ENCODE measurements at regions not wholly inside any gene's neighbourhood (a gene's known extent, or its start where the extent isn't known, plus 50 kb on each side); places are given as distances from the start of the nearest gene placed in this dataset.

GRCh38 chr10:90458571-90458970 is 399.3 kb downstream of the HTR7 start:
- DNase-seq (ENCODE audit: low read depth) = no peak

DNA sequence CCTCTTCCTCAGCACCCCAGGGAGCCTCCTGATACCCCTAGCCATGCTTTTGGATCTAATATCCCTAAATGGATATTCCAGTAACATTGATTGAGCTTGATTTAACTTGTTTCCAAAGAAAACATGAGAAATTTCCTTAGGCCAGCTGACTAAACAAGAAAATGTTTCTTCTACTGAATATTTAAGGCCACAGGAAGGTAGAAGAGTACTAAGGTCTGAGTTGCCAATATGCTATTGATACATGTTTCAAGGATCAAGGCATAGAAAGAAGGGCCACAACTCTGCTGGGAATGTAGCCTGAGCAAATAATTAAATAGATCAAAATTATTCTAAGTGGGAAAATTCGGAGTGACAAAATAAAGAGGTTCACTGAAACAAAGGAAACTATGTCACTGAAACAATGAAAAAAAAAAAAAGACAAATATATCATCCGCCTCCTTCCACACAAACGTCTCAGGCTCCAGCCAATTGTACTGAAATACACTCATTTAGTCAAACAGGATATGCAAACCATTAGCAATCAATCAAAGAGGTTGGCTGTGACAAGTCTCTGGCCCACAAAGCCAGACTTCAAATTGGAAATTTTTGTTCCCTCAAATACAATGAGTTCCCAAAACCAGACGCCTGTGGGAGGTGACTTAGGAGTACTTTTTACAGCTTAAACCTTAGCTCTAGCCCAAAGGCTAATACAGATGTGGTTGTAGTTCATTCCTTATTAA is 396.2 kb downstream of the HTR7 start:
- DNase-seq (ENCODE audit: low read depth) = no peak

- peak; percentile 14 for DNase-seq (ENCODE audit: low read depth)
These were observed 394.9 kb downstream of the HTR7 start for GRCh38 chr10:90462749-90463470.

DNA sequence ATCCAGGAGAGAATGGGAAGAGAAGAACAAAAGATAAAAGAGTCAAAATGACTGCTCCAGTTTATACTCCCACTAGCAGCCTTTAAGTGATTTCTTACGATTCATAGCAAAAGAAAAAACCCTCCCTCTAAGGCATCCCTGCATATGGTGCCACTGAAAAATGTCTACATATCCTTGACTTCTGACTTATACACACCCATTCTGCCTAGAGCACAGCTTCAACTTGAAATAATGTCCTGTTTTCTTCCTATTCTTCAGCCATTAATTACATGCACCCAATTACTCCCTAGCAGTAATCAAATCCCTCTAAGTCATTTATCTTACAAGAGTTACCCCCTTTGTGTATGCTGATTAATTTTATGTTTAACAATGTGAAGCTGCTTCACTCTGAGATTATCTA is 393.5 kb downstream of the HTR7 start:
- no peak for DNase-seq (ENCODE audit: low read depth)

GRCh38 chr10:90470966-90471365 is 386.9 kb downstream of the HTR7 start:
- DNase-seq (ENCODE audit: low read depth) = no peak

- no peak for DNase-seq (ENCODE audit: low read depth)
These were observed 377.4 kb downstream of the HTR7 start for GRCh38 chr10:90480466-90480865.

DNA sequence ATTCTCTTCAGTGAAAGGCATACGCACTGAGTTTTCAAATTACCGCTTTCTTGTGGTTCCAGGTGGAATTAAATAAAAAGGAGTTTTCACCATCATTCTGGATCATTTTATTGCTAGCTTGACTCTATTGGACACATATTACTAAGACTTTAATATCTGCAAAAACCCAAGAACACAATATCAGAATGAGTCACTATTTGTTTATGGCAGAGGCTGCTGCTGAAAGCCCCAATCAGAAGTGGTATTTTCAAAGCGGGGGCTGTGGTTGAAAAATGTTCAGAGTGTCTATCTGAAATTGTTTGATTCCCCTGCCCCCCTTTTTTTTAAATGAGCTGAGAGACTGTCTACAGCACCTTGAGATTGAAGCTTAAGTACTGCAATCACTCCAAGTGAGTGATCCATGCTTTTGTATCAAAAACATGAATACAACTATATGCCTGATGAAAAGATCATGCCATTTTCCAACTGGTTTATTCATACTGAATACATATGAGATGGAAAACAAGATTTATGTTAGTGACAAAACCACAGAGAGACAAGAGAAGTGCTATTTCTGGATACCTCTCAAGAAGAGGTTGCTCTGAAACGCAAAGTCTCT is 376.4 kb downstream of the HTR7 start:
- DNase-seq (ENCODE audit: low read depth) = peak; percentile 22

GRCh38 chr10:90484518-90484917 is 373.3 kb downstream of the HTR7 start:
- no peak for DNase-seq (ENCODE audit: low read depth)

DNA sequence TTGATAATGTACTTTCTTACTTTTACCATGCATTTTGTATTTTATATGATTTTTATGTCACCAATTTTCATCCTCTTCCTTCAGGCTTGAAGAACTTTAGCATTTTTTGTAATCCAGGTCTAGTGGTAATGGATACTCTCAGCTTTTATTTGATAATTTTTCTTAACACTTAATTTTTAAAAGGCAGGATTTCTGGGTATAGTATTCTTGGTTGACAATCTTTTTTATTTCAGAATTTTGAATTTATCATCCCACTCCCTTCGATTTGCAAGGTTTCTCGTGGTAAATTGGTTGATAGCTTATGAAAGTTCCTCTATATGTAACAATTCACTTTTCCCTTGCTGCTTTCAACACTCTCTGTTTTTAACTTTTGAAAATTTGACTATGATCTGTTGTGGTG is 363.7 kb downstream of the HTR7 start:
- DNase-seq (ENCODE audit: low read depth) = no peak

DNA sequence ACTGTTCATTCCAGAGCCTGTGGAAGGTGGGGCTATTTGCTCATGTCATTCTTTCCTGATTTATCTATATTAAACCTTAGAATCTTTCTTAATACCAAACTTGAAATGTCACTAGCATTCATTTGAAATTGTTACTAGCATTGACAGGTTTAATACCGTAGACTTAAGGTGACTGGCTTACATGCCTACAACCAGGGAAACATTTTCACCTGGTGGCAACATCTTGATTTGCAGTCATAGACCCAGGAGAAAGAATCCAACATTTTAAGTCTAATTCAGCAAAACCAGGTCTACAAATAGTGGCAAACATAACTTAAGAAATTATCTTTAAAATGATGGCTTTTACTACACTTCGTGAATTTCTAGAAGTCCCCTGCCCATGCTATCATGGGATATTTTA is 353.7 kb downstream of the HTR7 start:
- DNase-seq (ENCODE audit: low read depth) = no peak

DNA sequence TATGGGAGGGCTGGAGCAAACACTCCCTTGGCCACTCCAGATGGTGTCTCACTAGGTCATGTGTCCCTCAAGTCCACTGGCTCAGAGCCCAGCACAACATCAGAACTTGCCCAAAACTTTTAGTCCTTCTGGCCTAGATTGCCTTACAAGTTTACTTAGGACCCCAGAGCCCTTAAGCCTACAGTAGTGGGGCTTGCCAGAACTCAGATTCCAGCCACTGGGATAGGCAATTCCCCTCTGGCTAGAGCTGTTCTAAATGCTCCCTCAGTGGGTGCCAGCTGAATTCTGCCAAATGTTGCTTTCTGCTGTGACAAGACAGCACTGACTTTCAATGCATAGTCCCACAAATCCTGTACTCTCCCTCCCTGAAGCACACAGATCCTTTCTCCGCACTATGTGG is 331.1 kb downstream of the HTR7 start:
- DNase-seq (ENCODE audit: low read depth) = no peak

DNA sequence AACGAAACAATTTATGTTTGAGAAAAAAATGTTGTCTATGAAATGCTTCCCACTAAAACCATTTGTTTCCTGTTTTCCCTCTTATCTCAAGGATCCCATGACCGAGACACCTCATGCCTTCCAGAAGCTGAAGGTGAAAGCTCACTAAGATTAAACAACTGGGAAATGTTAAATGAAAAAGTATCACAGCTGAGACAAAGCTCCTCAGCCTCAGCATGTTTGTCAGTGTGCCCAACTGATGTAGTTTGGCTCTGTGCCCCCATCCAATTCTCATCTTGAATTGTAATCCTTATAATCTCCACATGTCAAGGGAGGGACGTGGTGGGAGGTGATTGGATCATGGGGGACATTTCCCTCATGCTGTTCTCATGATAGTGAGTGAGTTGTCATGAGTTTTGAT is 327.3 kb downstream of the HTR7 start:
- DNase-seq (ENCODE audit: low read depth) = peak; percentile 49

- no peak for DNase-seq (ENCODE audit: low read depth)
These were observed 300.5 kb downstream of the HTR7 start for GRCh38 chr10:90557385-90557784.

DNA sequence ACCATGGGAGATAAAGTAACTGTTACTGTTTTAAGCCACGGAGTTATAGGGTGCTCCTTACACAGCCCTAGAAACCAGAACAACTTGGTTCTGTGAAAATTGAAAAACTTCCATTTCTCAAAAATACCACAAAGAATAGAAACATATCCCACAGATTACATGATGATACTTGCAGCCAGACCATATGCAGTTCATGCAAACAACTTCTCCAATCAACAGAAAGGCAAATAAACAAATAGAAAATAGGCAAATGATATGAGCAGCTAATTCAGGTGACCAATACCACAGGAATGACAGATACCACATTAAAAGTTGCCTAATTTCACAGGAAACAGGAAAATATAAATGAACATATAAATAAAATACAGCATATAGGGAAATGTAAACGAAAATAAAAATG is 297.5 kb downstream of the HTR7 start:
- peak; percentile 5 for DNase-seq (ENCODE audit: low read depth)

GRCh38 chr10:90561666-90562065 is 296.2 kb downstream of the HTR7 start:
- DNase-seq (ENCODE audit: low read depth) = no peak

DNA sequence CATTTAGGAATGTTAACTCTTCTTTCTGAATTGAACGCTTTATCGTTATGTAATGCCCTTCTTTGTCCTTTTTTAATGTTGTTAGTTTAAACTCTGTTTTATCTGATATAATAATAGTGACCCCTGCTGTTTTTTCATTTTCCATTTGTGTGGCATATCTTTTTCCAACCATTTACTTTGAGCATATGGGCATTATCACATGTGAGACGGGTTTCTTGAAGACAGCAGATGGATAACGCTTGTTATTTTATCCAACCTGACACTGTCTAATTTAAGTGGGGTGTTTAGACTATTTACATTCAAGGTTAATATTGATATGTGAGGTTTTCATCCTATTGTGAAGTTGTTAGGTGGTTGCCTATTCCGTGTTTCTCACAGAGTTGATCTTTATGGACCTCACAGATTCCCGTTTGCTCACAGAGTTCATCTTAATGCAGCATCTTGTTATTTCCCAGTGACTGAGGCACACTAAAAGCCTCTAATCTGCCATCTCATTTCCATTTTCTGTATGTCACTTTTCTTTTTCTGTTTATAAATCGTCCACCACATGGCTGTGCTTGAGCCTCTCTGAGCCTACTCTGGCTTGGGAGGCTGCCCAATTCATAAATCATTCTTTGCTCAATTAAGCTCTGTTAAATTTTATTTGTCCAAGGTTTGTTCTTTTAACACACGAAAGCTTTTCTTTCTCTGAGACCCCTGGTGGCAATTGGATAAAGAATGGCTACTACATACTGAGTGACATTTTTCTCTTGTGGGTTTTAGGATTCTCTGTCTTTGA is 286.2 kb downstream of the HTR7 start:
- no peak for DNase-seq (ENCODE audit: low read depth)

DNA sequence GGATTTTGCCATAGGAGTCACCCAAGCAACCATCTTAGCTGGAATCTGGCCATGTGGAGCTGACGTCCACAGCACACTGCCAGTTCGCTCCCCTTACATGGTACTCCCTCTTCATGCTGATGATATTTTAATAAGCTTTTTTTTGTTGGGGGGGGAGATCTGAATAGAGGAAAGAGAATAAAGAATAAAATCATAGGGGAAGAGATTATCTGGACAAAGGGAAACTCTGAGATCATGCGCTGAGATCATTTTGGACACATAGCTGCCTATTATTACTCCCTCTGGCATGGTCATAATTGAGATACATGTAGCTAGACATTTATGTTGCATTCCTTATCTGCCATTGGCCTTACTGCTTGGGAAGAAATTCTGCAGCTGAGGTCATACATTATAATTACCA is 282.7 kb downstream of the HTR7 start:
- DNase-seq (ENCODE audit: low read depth) = no peak

DNA sequence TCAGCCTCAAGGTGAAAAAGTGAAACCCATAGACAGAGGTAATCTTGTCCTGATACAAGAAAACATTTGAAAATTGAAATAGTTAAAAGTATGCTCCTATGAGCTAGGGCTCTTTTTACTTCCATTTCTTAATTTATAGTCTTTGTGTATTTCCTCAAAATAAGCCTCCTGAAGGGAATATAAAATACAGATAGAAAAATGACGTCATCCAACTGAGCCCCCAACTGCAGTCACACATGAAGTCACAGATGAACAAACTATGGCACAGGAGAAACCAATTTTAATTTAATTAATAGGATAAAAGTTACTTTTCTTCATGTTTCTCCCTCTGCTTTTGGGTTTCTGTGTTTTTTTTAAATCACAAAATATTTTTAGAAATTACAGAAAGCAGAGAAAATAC is 280.3 kb downstream of the HTR7 start:
- no peak for DNase-seq (ENCODE audit: low read depth)

DNA sequence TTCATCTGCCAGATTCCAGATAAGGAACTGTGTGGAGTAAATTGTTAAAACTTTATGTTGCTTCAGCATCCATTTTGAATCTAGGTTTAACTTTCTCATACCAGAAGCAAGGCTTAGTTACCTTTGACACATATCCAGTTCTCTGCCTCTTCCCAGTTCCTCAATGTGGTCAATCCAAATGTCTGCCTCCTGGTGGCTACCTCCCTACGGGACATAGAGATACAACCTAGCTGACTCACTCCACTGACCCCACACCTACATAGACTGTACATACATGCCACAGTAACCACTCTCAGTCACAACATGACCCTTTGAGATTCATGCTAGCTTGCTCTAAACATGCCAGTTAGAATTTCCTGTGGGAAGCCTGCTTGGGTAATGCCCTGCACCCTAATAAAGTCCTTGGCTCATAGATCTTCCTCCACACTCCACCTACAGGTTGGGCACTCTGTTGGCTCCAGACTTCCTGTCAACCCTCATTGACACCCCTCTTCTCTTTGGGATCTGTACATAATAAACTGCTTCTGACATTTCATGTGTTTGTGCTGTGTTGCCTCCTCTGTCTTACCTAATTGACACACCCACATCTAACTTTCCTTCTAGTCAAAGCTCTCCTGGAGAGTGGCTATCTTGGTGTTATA is 278.1 kb downstream of the HTR7 start:
- DNase-seq (ENCODE audit: low read depth) = peak; percentile 69

DNA sequence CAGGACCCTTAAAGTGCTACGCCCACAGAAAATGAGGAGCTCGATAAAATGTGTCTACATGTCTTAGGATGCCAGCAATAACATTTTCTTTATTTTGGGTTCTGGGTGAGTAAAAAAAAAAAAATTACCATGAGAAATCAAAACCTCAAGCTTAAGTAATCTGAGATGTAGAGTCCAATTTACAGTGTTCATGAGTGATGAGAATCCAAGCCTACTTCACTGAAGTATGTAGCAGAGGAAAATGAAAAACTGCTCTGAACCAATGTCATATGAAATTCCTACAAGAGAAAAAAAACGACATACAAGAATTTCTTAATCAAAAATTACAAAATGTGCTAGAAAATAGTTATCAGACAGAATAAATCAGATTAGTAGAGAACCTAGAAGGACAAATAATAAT is 274.4 kb downstream of the HTR7 start:
- DNase-seq (ENCODE audit: low read depth) = no peak

DNA sequence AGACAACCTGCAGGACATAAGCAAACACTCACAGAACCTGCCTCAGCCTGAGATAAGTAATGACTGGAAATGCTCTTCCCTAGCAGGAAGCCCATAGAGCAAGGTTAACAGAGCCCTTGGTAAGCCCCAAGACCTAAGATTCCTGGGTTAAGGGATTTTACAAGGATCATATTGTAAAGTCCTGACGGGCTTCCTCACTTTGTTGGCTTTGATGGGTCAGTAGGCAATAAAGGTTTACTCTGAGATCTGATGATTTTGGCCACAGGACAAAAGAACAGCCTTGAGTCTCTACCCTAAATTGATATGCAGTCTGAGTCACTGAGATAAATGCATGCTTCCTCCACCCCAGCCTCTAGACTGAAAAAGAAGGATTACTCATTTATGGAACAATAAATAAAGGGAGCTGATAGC is 270.8 kb downstream of the HTR7 start:
- DNase-seq (ENCODE audit: low read depth) = peak; percentile 83

- no peak for DNase-seq (ENCODE audit: low read depth)
These were observed 270.3 kb downstream of the HTR7 start for GRCh38 chr10:90587561-90587960.

All from iris pigment epithelial cell (primary cell).